HG02798 (cell line): ENCODE measurements at regions not wholly inside any gene's neighbourhood (a gene's known extent, or its start where the extent isn't known, plus 50 kb on each side); places are given as distances from the start of the nearest gene placed in this dataset.

Source experiments
- ATAC-seq: cut with Tn5 transposase; IDR thresholded peaks from one replicate; pipeline ENCODE4 v1.9.1; 2021; ENCODE audit warnings: mild to moderate bottlenecking; ENCODE audit not compliant: unreplicated experiment, poor library complexity

GRCh38 chr21:35674895-35675470, 385.3 kb downstream of the SETD4 start:
- ATAC-seq: no peak

DNA sequence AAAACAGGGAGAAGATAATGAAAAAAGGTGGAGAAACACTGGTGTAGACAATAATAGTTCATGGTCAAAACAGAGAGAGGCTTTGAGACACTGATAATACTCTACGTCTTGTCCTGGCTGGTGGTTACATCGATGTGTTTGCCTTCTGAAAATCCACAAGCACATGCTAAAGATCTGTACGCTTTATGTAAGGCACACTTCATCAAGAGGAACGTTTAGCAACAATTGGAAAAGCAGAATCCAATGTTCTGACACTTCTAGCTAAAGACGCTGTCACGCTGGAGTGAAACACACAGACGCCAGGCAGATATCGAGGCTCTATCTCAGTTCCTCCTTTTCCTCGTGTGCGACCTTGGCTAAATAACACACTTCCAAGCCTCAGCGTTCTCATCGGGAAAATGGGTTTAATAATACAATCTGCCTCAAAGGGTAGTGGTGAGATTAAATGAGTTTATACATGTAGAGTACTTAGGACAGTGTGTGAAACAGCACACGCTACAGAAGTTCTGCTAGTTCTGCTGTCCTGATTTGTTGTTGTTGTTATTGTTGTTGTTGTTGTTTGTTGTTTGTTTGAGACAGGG, 386.1 kb downstream of the SETD4 start:
- no peak for ATAC-seq

- no peak for ATAC-seq
These were observed 388.0 kb downstream of the SETD4 start for GRCh38 chr21:35672313-35672712.

- ATAC-seq: no peak
These were observed 395.6 kb downstream of the SETD4 start for GRCh38 chr21:35664683-35665082.

DNA sequence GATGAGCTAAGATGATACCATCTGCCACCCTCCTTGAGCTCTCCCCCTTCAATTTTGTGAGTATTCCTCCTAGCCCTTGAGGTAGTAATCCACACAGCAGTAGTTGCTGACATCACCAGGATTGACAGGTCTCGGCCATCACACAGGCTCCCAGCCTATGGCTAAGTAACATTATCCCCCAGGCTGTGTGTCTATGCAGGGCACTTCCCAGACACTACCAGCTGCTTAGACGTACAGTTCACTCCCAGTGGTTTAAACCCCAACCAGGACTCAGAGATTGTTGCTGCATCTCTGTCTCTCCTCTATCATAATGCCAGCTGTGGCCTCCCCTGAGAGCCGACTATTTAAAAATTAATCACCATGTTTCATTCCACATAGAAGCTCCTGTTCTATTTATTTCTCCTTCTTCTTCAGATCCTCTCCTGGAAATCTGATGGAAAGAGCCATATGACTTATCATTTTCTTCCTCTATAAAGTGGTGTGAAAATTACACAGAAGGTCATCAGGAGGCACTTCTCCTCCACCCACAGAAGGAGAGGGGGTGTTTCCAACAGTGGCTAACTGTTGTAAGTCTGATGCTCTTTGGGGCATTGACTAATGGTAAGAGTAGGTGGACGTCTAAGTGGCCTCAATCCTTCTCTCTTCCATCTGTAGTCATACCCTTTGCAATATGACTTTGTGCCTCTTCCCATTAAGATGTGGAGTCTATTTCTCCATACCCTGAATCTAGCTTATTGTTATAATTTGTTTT, 396.3 kb downstream of the SETD4 start:
- no peak for ATAC-seq

DNA sequence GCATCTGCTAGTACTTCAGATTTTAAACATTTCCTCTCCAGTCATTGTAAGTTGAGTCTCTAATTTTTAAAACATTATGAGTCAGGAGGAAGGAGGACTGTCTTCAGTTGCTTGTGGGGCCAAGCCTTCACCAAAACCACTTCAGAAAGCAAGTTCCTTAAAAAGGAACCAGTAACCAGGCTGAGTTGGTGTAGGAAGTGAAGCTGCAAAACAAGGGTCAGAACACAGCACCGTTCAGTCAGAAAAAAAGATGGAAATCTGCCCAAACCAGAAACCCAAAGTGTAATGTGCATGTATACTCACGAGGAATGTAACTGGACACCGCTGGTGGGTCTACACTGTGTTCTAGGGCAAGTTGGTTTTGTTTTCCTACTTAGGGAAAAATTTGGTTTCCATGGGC, 402.1 kb downstream of the SETD4 start:
- ATAC-seq: no peak

DNA sequence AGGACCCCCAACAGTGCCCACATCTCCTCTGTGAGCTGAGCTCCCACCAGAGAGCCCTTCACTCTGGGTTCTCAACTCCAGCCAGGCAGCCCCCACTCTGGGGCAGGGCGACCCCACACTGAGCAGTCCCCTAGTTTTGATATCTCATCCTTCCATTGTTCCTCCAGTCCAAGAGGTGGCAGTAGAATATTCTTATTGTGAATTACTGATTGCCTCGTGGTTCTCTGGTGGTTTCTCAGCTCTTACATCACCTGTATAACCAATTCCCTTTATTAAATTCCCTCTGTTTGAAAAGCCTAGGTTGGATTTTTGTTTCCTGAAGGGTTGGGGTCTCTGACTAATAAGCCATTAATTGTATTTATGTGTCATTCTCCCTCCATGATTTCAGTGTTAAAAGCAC, 407.5 kb downstream of the SETD4 start:
- ATAC-seq: no peak

- no peak for ATAC-seq
These were observed 408.1 kb downstream of the SETD4 start for GRCh38 chr21:35652196-35652595.

GRCh38 chr21:35651196-35651595, 409.1 kb downstream of the SETD4 start:
- no peak for ATAC-seq

DNA sequence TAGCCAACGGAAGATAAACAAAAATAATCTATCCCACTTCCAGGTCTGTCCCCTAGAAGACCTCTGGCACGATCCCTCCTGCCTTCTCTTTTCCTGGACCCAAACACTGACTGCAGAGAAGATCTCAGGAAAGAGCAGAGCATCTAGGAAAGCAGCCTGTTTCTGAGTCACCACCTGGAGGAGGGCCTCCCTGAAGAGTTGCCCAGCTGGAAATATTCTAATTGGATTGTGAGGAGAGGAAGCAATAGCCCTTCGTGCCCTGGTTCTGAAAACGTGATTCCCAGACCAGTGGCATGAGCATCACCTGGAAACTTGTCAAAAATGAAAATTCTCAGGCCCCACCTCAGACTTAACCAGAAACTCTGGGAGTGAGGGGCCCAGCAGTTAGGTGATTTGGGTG, 411.1 kb downstream of the SETD4 start:
- ATAC-seq: no peak

DNA sequence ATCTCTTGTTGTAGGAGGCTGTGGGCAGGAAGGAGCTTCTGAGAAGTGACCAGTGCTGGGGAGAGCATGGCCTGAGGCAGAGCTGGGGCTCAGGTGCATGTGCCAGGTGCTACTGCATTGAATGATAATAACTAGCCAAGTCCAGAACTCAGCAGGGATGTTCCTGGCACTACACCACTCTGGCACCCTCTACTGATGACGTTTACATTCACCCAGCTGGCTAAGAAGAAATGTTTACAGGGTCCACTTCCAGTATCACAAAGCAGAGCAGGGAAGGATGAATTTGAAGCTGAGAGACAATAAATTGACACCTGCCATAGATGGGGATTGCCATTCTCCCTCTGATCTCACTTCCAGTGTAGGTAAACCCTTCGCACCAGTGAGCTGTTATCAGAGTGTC, 411.8 kb downstream of the SETD4 start:
- ATAC-seq: no peak

- no peak for ATAC-seq
These were observed 413.7 kb downstream of the SETD4 start for GRCh38 chr21:35646606-35647005.

DNA sequence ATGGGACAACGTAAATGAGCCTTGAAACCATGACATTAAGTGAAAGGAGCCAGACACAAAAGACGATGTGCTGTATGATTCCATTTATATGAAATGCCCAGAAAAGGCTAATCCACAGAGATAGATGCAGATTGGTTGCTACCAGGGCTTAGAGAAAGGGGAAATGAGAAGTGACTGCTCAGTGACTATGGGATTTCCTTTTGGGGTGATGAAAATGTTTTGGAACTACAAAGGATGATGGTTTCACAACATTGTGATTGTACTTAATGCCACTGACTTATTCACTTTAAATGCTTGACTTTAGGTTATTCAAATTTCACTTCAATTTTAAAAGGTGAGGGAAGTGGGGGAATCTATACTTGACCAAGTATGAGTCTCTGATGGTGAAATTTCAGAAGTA, 414.3 kb downstream of the SETD4 start:
- ATAC-seq: no peak

- no peak for ATAC-seq
These were observed 415.8 kb downstream of the SETD4 start for GRCh38 chr21:35644523-35644922.

DNA sequence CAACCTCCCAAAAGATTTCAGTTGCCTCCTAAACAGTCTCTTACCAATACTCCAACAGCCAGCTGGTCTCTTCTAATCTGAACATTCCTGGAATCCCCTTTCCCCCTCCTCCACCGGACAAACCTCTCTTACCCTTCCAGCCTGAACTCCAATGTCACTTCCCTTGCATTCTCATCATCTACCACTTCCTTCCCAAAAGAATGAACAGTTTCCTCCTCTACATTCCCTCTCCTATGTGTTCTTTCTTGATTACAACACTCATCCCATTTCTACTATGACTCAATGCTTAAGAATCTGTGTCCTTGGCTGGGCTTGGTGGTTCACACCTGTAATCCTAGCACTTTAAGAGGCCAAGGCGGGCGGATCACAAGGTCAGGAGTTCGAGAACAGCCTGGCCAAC, 417.1 kb downstream of the SETD4 start:
- ATAC-seq: no peak

GRCh38 chr21:35641271-35642016, 418.9 kb downstream of the SETD4 start:
- ATAC-seq: no peak

DNA sequence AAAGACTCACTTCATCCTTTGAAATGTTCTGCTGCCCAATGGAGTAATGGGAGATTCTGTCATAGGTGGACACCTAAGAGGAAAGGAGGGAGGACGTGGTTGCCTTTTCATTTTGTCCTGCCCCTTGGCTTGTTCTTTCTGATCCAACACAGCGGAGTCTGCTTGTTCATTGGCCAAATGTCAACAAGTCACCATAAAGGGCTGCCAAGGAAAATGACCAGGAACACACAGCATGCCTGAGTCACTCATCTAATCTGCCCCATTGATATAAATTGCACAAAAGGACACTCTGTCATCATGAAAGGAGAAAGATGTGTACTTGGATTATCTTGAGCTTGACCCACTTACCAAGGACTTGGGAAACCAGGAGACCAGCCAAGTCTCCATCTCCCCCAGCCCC, 422.9 kb downstream of the SETD4 start:
- ATAC-seq: no peak

GRCh38 chr21:35635994-35636393, 424.3 kb downstream of the SETD4 start:
- ATAC-seq: no peak

DNA sequence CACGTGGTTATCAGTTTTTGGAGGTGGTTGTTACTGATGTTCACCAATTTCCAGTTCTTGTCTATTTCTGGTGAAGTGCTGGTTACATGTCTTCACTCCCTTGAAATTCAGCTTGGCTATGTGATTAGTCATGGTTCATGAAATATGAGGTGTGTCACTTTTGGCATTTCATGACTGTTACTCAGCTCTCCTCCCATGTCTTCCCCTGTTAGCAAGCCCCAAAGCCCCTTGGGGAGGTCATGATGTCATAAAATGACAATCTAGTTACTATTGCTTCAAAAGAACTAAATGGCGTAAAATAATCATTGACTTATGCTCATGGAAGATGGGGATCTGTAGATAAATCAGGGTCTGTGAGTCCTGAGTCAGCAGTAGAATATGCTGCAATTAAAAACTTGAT, 425.1 kb downstream of the SETD4 start:
- no peak for ATAC-seq

DNA sequence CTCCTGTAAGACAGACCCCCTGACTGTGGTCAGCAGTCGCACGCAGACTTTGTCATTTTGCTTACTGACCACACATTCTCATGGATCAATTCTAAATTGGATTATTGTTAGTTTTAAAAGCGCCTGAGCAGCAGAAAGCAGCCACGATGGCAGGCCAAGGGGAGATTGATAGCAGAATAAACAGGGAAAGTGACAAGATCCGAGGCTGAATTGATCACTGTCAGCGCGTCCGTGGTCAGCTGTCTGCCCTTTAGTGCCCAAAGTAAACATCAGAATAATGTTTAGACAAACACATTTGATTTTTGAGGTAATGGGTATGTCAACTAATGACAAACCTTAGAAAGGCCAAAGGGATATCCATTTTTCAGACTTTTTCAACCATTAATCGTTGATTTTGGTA, 426.8 kb downstream of the SETD4 start:
- ATAC-seq: no peak

DNA sequence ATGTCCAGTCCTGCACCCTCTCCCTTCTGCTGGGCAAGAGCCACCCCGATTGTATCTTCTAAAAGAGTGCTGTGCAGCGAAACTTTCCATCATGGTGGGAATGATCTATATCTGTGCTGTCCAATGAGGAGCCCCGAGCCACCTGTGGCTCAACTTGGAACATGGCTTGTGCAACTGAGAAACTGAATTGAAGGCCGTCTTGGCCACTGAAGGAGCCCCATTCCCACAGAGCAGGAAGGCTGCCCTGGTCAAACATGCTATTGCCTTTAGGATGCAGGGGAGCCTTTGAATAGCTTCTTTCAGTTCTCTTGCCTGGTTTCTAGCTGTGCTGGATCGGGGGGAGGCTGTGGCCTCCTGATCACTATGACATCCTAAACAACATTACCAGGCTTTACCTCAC, 427.6 kb downstream of the SETD4 start:
- ATAC-seq: no peak
